HUES6 (cell line): ENCODE measurements at regions not wholly inside any gene's neighbourhood (a gene's known extent, or its start where the extent isn't known, plus 50 kb on each side); places are given as distances from the start of the nearest gene placed in this dataset.

Experiments
- H3K27ac ChIP-seq: 2 replicates; pipeline ENCODE4 v1.7.0; 2013; ENCODE audit warnings: low read depth, mild to moderate bottlenecking, low read length, inconsistent platforms
- H3K27me3 ChIP-seq: 2 replicates; pipeline ENCODE4 v1.6.1; 2013; ENCODE audit warnings: low read length; ENCODE audit not compliant: control insufficient read depth, insufficient read depth
- H3K36me3 ChIP-seq: 2 replicates; pipeline ENCODE4 v1.6.1; 2013; ENCODE audit warnings: low read length; ENCODE audit not compliant: control insufficient read depth, insufficient read depth
- H3K4me1 ChIP-seq: 2 replicates; pipeline ENCODE4 v1.6.1; 2013; ENCODE audit warnings: low read length; ENCODE audit not compliant: control insufficient read depth, insufficient read depth
- H3K4me3 ChIP-seq: 2 replicates; pipeline ENCODE4 v1.5.1; 2013; ENCODE audit warnings: low read depth, low read length
- H3K9ac ChIP-seq: one replicate; pipeline ENCODE4 v1.6.1; 2013; ENCODE audit warnings: mild to moderate bottlenecking, low read length
- H3K9me3 ChIP-seq: 2 replicates; pipeline ENCODE4 v1.6.1; 2013; ENCODE audit warnings: low read depth, low read length; ENCODE audit not compliant: control insufficient read depth, insufficient read depth

DNA sequence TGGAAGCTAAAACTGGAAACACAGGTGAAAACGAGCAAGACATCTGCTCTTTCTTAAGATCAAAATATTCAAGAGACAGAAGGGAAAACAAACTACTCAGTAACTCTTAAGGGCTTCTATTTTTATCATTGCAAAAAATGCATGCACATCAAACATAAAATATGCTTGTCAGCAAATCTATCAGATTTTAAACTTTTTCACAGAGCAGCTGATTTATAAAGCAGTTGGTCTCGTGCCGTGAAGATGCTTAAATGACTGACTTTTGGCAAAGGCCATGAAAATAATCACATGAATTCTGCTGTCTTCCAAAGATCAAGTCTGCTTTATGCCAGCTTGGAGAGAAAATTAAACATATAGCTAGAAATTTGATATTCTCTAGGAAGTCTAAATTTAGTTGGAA is 482.1 kb upstream of the HS3ST1 start:
- Histone ChIP-seq H3K9ac (no peak overlapping the region), H3K9me3 (no peaks in the 10 kb centered on the region), H3K36me3 (no peaks in the 10 kb centered on the region), H3K4me3 (no peak overlapping the region), H3K27me3 (no peaks in the 10 kb centered on the region), H3K27ac (no peak overlapping the region), H3K4me1 (peaks cover 18% of the 10 kb centered on the region)

DNA sequence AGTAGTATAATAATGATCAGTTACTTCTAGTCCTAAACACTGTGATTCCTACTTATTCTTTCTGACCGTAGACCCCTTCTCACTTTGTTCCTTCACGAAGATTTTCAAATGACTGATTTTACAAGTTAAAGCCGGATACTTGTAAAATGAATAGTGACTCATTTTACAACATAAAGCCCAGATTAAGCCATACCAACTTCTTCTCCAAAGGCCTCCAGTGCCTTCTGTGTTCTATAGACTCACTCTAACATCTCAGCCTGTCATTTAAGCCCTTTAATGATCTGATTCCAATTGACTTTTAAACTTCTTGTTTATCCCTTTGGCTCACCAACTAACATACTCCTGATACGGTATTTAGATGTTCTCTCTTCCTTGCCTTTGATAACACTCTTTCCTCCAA is 480.0 kb upstream of the HS3ST1 start:
- Histone ChIP-seq H3K36me3 (no peaks in the 10 kb centered on the region), H3K27ac (no peak overlapping the region), H3K27me3 (no peaks in the 10 kb centered on the region), H3K4me1 (peaks cover 18% of the 10 kb centered on the region), H3K9ac (no peak overlapping the region), H3K4me3 (no peak overlapping the region), H3K9me3 (no peaks in the 10 kb centered on the region)

DNA sequence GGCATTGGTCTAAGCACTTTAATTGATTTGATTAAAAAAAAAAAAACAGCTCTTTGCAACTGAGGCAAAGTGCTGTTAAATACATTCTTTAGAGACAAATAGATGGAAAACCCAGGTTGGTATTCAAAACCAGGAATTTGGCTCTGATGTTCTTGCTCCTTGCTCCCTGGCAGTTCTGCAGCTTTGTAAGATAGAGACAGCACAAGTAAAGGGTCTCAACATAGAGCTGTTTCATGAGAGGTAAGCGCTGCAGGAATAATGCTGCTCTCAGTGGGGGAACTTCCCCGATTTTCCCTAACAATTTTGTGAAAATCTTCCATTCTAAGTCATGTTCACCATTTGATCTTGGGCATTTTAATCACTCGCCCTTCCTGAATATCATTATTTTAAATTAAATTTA is 479.5 kb upstream of the HS3ST1 start:
- Histone ChIP-seq H3K9me3 (no peaks in the 10 kb centered on the region), H3K36me3 (no peaks in the 10 kb centered on the region), H3K4me1 (peaks cover 18% of the 10 kb centered on the region), H3K9ac (no peak overlapping the region), H3K27me3 (no peaks in the 10 kb centered on the region), H3K27ac (no peak overlapping the region), H3K4me3 (no peak overlapping the region)

DNA sequence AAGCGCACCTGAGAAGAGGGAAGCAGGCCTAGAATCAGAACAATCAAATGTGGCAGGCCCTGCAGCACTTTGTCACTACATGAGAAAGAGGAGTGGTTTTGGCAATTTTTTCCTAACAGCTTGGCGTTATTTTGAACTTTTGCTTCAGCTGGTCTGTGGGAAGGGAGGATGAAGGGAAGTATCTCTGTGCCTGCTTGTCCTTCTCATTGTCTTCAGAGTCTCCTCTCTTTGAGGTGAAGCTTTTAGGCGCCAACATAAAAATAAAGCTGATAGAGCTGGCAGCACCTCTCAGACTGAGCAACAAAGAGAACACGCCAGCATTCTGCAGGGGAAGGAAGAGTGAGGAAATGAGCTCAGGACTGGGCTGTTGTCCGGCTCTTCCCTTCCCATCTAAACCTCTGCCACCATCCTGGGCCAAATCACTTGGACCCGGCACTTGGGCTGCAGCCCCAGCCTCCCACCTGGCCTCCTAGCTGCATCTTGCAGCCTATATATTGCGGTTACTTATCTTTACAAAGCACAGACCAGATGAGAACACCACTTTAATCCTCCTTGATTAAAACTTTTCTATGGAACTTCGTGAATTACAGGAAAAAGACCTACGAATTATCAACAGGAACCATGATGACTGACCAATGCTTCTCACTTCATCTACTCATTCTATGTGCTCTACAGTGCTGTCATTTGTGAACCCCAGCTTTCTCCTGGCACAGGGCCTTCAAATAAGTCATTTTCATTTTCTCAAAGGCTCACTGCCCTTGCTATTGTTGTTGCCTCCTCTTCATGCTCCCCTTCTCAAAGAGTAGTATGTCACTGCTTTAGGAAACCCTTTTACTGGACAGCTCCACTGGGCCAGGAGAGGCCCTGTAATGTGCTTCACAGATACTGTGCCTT is 476.4 kb upstream of the HS3ST1 start:
- Histone ChIP-seq H3K9me3 (no peaks in the 10 kb centered on the region), H3K4me3 (no peak overlapping the region), H3K9ac (no peak overlapping the region), H3K4me1 (peaks cover 18% of the 10 kb centered on the region), H3K27ac (no peak overlapping the region), H3K36me3 (no peaks in the 10 kb centered on the region), H3K27me3 (no peaks in the 10 kb centered on the region)

DNA sequence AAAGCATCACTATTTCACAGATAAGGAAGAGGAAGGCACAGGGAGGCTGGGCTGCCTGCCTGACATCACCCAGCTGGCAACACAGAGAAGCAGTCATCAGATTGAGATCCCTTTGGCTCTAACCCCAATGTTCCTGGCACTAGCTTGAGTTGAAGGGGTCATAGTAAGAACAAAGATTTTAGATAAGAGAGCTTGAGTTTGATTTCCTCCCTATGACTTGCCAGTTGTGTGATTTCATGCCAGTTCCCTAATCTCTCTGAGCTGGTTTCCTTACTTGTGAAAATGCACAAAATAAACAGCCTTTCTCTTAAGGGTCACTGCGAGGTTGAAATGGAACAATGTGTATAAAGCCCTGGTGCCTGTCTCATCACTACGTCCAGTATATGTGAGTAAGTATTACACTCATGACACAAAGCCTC is 475.4 kb upstream of the HS3ST1 start:
- peaks cover 14% of the 10 kb centered on the region for H3K4me1 ChIP-seq
- peaks cover under 1% of the 10 kb centered on the region; the same call in 1 of the 2 replicates for H3K9me3 ChIP-seq
- no peak overlapping the region for H3K27ac ChIP-seq
- H3K27me3 ChIP-seq, result no peaks in the 10 kb centered on the region
- no peaks in the 10 kb centered on the region for H3K36me3 ChIP-seq
- H3K4me3 ChIP-seq, result no peak overlapping the region
- no peak overlapping the region for H3K9ac ChIP-seq

DNA sequence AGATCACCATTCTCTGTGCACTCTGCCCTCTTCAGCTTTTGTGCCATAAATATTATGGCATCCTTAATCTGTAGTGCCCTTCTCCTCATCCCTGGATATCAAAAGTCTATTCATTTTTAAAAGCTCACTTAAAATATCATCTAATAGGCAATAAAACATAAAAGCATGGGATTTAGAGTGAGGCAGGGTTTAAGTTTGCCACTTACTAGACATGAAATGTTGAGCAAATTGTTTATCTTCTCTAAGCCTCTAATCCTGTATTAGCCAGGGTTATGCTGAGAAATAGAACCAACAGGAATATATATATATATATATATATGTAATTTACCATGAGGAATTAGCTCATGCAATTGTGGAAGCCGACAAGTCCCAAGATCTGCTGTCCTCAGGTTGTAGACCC is 472.4 kb upstream of the HS3ST1 start:
- H3K27me3 ChIP-seq, result no peaks in the 10 kb centered on the region

DNA sequence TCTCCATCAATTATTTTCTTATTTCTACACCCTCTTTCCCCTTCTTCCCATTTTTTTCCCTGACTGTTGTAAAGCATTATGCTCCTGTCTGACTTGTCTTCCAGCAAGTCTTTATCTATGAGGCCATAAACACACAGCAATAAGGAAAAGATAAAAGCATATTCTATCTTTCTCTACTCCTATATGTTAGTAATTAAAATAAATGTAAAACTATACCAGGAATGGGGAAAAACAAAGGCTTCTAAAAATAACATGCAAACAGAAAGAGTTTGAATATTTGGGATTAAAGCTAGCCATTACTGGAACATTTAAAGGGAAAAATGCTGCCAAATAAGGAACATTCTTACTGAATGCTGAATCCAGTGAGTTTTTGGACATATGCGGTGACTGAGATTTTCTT is 471.7 kb upstream of the HS3ST1 start:
- Histone ChIP-seq H3K4me3 (no peak overlapping the region), H3K9ac (no peak overlapping the region), H3K4me1 (no peaks in the 10 kb centered on the region), H3K9me3 (peaks cover 23% of the 10 kb centered on the region), H3K36me3 (no peaks in the 10 kb centered on the region; the same call in 1 of the 2 replicates), H3K27me3 (no peaks in the 10 kb centered on the region), H3K27ac (no peak overlapping the region)

More for the DNA sequence above, 472.4 kb upstream of the HS3ST1 start:
- no peak overlapping the region for H3K9ac ChIP-seq
- H3K36me3 ChIP-seq, result no peaks in the 10 kb centered on the region; the same call in 1 of the 2 replicates
- peaks cover 23% of the 10 kb centered on the region for H3K9me3 ChIP-seq
- no peaks in the 10 kb centered on the region for H3K4me1 ChIP-seq
- no peak overlapping the region for H3K4me3 ChIP-seq
- H3K27ac ChIP-seq, result no peak overlapping the region

DNA sequence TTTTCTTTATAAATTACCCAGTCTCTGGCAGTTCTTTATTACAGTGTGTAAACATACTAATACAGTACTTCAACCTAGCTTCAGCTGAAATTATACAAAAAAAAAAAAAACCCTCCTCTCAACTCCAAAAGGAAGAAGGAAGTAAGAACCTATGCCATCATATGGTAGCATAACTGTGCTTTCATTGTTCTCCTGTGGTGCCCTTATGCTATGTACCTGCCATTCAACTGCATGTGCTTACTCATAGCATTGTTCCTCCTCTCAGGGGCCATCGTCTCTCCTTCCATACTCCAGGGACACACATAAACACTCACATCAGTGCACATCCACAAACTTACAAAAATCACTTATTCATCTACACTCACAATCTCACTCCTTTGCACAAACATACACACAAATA is 470.1 kb upstream of the HS3ST1 start:
- Histone ChIP-seq H3K9ac (no peak overlapping the region), H3K4me1 (no peaks in the 10 kb centered on the region), H3K4me3 (no peak overlapping the region), H3K27me3 (no peaks in the 10 kb centered on the region), H3K9me3 (peaks cover 23% of the 10 kb centered on the region), H3K27ac (no peak overlapping the region), H3K36me3 (no peaks in the 10 kb centered on the region; the same call in 1 of the 2 replicates)

DNA sequence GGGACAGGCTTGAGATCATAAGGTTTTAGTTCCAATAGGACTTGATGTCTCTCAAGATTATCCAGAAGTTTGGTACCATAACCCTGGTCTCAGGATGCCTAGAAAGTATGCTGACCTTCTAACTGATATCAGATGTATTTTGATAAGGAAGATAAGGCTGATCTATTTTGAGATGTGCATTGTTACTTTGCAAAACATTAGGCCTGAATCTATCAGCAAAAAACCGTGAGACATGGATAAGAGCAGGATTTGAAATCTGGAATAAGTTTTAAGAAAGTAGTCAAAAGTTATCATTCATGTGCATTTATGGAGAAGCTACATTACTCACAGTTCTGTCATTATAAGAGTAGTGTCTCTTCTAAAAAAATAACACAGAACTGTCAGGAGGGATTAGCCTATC is 467.1 kb upstream of the HS3ST1 start:
- peaks cover 23% of the 10 kb centered on the region for H3K9me3 ChIP-seq
- H3K27me3 ChIP-seq, result no peaks in the 10 kb centered on the region
- no peak overlapping the region for H3K4me3 ChIP-seq
- H3K9ac ChIP-seq, result no peak overlapping the region
- no peaks in the 10 kb centered on the region; the same call in 1 of the 2 replicates for H3K36me3 ChIP-seq
- no peak overlapping the region for H3K27ac ChIP-seq
- H3K4me1 ChIP-seq, result no peaks in the 10 kb centered on the region

DNA sequence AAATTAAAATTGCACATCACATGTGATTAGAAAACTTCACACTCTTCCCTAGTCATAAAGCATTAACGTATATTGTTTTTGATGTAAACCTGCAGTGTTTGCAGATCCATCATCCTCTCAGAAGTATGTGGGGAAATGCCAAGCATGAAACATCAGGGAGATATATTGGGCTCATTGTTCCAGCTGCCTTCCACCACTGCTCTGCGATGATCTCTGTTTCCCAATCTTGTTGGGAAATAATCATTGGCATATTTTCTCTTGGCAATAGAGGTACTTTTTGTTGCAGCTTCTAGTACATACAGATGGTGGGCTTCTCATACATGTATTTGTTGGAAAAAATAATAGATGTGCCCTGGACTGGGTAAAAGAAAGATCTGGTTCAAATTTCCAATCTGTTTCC is 466.3 kb upstream of the HS3ST1 start:
- H3K36me3 ChIP-seq, result no peaks in the 10 kb centered on the region; the same call in 1 of the 2 replicates
- H3K4me3 ChIP-seq, result no peak overlapping the region
- H3K9ac ChIP-seq, result no peak overlapping the region
- no peak overlapping the region for H3K27ac ChIP-seq
- H3K9me3 ChIP-seq, result peaks cover 23% of the 10 kb centered on the region
- H3K4me1 ChIP-seq, result no peaks in the 10 kb centered on the region
- H3K27me3 ChIP-seq, result no peaks in the 10 kb centered on the region

DNA sequence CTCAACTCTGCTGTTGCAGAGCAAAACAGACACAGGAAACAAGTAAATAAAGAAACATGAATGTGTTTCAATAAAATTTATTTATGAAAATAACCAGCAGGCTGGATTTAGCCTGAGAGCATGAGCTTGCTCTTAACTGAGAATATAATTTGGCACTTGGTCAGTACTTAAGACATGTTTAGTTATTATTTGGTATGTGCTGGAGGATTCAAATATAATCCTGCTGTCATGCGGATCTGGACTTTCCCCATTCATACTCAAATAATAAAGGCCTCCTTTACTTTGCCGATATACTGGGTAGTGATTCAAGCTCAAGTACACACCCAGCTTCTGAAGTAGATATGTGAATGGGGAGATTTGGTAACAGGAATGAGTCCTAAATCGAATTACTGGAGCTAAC is 465.5 kb upstream of the HS3ST1 start:
- Histone ChIP-seq H3K36me3 (no peaks in the 10 kb centered on the region; the same call in 1 of the 2 replicates), H3K4me1 (no peaks in the 10 kb centered on the region), H3K9ac (no peak overlapping the region), H3K27ac (no peak overlapping the region), H3K4me3 (no peak overlapping the region), H3K27me3 (no peaks in the 10 kb centered on the region), H3K9me3 (peaks cover 25% of the 10 kb centered on the region)
